ENCODE measurements at regions not wholly inside any gene's neighbourhood (a gene's known extent, or its start where the extent isn't known, plus 50 kb on each side); places are given as distances from the start of the nearest gene placed in this dataset.
"Not testable (repeated sequence)": the region's sequence is repeated elsewhere in the genome, so short reads cannot be mapped to it uniquely, and the experiment has no call there.

DNA sequence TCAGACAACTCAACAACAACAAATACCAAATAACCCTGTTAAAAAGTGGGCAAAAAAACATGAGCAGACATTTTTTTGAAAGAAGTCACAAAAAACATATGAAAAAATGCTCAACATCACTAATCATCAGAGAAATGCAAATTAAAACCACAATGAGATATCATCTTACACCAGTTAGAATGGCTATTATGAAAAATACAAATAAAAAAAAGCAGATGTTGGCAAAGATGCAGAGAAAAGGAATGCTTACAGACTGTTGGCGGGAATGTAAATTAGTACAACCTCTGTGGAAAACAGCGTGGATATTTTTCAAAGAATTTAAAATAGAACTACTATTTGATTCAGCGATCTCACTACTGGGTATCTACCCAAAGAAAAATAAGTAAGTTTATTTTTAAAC, 114.0 kb downstream of the SLC38A4 start:
- no peak for DNase-seq (ENCODE audit: extremely low read depth in 1 of 11, low read depth in 9 of 11, low spot score in 4 of 11)

DNA sequence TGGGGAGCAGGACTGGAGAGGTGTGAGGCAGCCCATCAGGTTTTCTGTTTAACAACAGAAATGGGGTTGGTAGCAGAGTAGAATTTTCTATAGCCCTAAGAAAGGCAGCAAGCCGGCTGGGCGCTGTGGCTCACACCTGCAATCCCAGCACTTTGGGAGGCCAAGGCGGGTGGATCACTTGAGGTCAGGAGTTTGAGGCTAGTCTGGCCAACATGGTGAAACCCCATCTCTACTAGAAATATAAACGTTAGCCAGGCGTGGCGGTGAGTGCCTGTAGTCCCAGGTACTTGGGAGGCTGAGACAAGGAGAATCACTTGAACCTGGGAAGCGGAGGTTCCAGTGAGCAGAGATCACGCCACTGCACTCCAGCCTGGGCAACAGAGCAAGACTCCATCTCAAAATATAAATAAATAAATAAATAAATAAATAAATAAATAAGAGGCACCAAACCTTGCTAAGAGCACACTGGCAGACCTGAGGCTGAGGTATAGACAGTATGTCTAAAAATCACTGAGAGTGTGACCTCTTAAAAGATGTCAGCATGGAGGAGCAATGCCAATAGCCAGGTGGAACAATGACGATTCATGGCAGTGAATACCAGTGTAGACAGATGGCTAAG, 115.6 kb downstream of the SLC38A4 start:
- DNase-seq (ENCODE audit: extremely low read depth in 1 of 11, low read depth in 9 of 11, low spot score in 4 of 11), result no peak

DNA sequence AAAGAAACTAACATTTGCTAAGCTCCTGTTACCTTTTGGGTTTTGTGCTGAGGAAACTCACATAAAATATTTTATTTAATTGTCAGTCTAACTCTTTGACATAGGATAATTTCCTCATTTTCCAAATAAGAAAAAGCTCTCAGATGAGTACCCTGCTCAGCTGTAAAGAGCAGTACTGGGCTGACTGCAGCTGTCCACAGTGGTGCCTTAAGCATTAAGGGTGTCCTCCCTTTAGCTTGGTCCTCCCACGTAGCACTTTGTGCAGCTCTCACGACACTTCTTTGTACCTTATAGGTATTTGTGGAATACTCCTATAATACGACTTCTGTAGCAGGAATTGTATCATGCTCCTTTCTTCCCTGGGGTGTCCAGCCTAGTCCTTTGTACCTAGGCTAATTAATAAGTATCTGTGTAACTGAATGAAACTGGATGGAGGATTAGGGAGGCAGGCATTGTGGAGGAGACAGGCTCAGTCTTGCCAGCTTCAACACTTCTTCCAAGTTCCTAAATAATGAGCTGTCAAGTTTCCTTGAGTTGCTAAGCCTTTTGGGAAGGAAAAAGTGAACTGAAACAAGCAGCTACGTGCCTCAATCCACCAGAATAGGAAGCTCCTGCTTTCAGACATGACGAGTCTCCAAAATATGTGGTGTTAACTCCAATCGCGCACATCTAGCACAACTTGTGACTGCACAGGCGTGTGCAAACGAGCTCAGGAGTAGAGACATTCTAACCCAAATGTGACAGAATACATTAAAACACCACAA, 123.0 kb downstream of the SLC38A4 start:
- no peak for DNase-seq (ENCODE audit: extremely low read depth in 1 of 11, low read depth in 9 of 11, low spot score in 4 of 11)

DNA sequence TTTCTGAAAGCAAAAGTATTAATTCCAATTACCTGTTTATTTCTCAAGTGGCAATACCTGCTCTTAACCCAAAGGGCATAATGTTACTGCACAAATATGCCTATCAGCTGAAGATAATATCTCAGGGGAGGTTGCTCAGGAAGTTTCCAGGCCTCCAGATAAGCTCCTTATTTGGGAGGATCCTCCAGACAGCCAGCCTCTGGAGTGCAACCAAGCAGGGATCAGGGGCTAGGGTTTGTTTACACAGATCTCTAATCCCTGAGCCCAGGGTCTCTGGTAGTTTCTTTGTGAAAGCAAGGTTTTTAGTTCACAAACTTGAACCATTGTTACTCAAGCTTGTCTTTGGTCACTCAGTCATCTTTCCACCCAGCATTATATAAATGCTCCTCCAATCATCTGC, 124.4 kb downstream of the SLC38A4 start:
- no peak for DNase-seq (ENCODE audit: extremely low read depth in 1 of 11, low read depth in 9 of 11, low spot score in 4 of 11)

DNA sequence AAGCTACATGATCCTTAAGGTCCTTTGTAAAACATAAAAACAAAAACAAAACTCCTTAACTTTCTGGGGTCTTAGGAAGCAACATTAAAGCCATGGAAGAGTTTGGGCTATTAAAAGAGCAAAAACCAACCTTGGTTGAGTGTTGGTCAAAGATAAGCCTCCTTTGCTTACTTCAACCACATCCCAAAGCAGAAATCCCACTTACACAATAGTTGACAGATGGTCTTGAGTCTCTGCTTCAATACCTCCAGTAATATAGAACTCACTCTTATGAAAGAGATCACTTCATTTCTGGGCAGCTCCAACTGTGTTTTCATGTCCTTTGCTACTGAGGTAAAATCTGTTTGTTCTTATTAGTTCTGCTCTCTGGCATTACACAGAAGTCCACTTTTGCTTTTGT, 125.8 kb downstream of the SLC38A4 start:
- DNase-seq (ENCODE audit: extremely low read depth in 1 of 11, low read depth in 9 of 11, low spot score in 4 of 11), result no peak

DNA sequence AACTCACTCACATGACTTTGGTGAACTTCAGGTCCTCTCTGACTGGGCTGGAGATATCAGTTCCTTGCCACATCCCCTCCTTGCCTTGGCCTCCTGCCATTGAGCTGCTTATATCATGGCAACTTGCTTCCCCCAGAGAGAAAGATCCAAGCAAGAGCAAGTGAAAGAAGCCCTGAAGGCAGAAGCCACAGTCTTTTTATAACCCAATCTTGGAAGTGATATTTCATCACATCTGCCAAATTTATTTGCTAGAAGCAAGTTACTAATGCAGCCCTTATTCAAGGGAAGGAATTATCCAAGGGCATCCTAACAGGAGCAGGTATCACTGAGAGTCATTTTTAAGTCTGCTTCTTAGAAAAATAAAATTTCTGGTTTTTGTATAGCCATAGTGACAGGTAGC, 127.8 kb downstream of the SLC38A4 start:
- no peak for DNase-seq (ENCODE audit: extremely low read depth in 1 of 11, low read depth in 9 of 11, low spot score in 4 of 11)

DNA sequence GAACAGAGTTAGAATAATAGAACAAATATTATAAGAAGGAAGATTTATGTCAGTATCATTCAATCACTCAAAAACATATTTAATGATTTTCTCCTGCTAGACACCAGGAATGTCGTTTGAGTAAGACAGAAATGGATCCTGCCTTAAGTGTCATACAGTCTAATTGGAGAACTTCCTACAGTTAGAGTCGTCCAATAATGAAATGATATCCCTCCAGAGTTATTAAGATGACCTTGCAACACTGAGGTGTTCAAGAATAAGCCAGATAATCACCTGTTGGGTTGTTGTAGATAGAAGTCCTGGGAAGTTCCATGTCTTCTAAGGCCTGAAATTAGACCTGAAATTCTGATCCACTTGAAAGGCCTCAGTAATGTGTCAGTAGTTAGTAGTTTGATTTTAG, 132.3 kb downstream of the SLC38A4 start:
- DNase-seq (ENCODE audit: extremely low read depth in 1 of 11, low read depth in 9 of 11, low spot score in 4 of 11), result no peak

DNA sequence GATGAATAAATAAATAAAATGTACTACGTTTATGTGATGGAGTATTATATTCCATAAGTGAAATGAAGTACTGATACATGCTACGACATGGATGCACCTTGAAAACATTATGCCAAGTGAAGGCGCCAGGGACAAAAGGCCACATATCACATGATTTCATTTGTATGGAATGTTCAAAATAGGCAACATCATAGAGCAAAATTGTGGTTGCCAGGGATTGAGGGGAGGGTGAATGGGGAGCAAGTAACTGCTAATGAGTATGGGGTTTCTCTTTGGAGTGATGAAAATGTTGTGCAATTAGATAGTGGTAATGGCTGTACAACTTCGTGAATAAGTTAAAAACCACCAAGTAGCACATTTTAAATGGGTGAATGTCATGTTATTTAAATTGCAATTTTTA, 132.8 kb downstream of the SLC38A4 start:
- no peak for DNase-seq (ENCODE audit: extremely low read depth in 1 of 11, low read depth in 9 of 11, low spot score in 4 of 11)

DNA sequence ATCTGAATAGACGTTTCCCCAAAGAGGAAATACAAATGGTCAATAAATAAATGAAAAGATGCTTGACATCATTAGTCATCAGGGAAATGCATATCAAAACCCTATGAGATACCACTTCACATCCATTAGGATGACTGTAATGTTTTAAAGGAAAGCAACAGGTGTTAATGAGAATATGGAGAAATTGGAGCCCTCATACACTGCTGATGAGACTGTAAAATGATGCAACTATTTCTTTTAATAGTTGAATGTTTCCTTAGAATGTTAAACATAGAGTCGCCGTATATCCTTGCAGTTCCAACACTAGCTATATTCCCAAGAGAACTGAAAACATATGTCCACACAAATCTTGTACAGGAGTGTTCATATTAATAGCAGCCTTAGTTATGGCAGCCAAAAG, 133.2 kb downstream of the SLC38A4 start:
- DNase-seq (ENCODE audit: extremely low read depth in 1 of 11, low read depth in 9 of 11, low spot score in 4 of 11), result no peak

DNA sequence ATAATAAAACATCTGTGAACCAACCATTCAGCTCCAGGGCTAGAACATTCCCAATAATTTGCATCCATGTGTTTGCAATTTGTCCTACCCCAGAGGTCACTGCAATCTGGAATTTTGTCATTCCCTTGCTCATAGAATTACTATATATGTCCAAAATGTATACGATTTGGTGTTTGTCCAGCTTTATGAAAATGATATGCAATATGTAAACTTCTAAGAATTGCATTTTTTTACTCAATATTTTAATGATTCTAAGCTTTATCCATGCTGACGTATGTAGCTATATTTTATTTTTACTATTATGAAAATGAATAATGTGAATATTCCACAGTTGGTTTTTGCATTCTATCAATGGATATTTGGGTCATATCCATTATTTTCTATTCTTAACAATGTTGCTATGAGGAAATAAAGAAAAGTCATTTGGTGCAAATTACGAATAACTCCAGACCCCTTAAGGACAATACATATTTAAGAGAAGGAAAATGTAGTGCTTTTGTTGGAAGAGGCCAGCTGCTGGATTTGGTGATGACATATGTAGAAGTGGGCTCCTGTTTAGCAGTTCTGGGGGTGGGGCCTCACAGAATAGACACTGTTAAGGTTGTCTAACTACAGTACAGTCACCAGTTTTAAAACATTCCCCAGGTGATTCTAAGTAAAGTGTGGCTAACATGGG, 139.4 kb downstream of the SLC38A4 start:
- no peak for DNase-seq (ENCODE audit: extremely low read depth in 1 of 11, low read depth in 9 of 11, low spot score in 4 of 11)

DNA sequence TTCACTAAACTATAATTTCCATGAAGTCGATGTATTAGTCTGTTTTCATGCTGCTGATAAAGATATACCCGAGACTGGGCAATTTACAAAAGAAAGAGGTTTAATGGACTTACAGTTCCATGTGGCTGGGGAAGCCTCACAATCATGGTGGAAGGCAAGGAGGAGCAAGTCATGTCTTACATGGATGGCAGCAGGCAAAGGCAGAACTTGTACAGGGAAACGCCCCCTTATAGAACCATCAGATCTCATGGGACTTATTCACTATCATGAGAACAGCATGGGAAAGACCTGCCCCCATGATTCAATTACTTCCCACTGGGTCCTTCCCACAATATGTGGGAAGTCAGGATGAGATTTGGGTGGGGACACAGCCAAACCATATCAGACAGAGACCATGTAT, 141.6 kb downstream of the SLC38A4 start:
- not testable (repeated sequence) for DNase-seq (ENCODE audit: extremely low read depth in 1 of 11, low read depth in 9 of 11, low spot score in 4 of 11)

DNA sequence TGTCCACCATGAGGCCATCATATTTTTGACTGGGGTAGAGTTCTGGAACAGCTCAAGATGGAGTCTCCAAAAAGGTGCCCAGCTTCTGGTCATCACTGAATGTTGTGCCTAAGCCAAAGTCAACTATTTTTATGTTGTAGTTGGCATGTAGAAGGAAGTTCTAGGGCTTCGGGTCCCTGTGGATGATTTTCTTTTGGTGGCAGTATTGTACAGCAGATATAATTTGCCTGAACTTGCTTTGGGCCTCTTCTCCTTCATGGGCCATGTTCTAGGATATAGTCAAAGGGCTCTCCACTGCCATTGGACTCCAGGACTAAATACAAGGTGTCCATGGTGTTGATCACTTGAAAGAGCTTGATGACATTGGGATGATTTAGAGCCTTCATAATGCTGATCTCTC, 143.6 kb downstream of the SLC38A4 start:
- DNase-seq (ENCODE audit: extremely low read depth in 1 of 11, low read depth in 9 of 11, low spot score in 4 of 11), result no peak

DNA sequence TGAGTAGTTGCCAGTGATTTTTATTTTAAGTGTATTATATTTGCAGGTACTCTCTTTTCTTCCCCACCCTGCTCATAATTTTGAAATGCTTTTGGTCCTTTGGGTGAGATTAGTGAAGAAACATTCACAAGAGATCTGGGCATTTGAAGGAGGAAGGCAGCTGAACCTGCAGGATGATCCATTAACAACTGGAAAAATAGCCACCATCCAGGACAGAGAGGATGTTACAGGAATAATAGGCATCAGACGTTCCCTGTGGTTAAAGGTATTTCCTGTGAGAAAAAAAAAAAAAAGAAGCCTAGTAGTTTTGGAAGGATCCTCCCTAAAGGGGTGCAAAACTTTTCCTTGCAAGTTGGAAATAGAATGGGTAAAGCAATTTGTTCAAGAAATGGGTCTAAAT, 145.3 kb downstream of the SLC38A4 start:
- DNase-seq (ENCODE audit: extremely low read depth in 1 of 11, low read depth in 9 of 11, low spot score in 4 of 11), result no peak

DNA sequence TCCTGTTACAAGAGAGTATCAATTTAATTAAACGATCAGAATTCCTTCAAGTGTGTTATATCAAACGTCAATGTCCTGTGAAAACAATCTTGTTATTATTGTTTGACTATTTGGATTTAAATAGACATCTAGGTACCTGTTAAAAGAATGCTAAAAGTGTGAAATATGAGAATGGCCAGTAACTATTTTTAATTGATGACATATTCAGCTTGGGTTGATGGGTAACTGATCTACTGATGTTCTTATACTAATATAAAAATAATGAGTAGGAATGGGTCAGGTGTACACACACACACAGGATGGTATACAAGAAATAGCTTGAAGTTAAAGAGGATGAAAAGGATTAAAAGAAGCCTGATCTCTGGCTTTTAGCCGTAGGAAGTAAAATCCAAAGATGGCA, 146.0 kb downstream of the SLC38A4 start:
- DNase-seq (ENCODE audit: extremely low read depth in 1 of 11, low read depth in 9 of 11, low spot score in 4 of 11), result no peak

DNA sequence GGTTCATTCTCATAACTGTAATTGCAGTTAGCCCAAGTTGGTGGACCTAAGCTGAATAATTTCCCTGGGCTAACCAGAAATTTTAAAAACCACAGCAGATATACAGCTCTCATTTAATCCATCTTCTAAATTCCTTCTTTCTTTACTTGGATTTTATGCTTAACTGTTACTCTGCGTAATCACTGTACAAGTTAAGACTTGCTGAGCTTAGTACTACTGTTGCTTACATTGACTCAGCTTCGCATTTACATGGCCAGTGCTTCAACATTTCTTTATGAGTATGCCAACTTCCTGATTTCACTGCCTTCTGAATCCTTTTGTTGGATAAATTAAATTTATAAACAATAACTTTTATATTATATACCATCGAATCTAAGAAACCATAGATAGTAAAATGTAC, 147.4 kb downstream of the SLC38A4 start:
- no peak for DNase-seq (ENCODE audit: extremely low read depth in 1 of 11, low read depth in 9 of 11, low spot score in 4 of 11)

DNA sequence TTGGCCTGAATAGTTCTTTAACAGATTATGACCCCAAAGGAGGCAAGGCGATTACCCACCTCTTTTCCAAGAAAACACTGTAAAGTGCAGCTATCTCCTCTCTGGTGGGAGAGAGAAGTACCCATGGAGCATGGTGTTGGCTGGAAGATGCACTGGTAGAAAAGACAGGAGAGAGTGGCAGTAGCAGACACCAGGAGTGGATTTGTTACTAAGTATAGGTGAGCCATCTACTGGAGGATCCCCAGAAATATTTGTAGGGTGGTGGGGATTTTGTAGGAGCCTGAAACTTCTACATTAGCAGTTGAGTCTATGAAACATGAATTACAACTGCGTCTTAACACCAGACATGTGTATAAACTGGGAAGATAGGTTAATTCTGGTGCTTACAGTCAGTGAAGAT, 148.0 kb downstream of the SLC38A4 start:
- DNase-seq (ENCODE audit: extremely low read depth in 1 of 11, low read depth in 9 of 11, low spot score in 4 of 11), result no peak

DNA sequence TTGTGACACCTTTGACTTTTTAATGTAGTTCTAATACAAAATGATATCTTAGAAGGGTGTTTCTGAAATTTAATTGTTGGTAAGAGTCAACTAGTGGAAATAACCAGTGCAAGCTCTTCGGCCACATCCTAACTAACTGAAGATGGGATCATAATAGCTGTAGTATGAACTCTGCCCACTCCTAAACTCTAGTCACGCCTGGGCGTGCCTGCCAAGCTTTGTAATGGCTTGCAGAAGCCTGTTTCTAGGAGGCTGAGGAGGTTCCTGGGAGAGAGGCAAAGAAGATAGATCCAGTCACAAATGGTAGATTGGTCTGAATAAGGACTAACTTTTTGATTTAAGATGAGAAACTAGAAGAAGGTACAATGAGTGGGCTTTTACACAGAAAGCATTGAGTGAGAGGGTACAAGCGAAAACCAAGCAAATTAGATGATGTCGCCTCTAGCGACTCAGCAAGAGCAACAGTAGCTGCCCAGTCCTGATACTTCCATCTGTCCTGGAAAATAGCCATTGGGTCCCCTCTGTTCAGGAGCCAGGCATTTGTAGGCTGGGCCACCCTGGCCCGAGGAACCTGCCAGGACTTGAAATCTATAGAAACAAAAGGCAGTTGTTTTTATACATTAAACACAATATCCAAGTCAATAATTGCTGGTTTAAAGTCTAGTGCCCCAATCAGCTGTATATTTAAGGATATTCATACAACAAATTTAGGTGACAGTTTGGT, 148.8 kb downstream of the SLC38A4 start:
- DNase-seq (ENCODE audit: extremely low read depth in 1 of 11, low read depth in 9 of 11, low spot score in 4 of 11), result no peak

DNA sequence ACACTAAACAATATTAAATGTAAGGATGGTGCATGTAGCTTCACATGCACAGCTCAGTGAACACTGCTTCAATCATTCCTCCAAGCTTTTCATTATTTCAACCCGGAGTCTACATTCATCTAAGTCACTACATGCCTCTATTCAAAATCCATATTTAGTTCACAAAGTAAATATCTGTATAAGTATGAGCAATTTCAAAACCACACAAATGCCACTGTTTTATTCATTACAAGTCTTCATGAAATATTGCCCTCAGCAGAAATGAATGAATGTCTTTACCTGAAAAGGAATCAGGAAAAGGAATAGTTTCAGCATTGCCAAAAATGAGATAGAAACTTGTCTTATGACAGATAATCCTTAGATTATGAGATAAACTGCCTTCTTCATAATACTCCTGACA, 149.4 kb downstream of the SLC38A4 start:
- no peak for DNase-seq (ENCODE audit: extremely low read depth in 1 of 11, low read depth in 9 of 11, low spot score in 4 of 11)

DNA sequence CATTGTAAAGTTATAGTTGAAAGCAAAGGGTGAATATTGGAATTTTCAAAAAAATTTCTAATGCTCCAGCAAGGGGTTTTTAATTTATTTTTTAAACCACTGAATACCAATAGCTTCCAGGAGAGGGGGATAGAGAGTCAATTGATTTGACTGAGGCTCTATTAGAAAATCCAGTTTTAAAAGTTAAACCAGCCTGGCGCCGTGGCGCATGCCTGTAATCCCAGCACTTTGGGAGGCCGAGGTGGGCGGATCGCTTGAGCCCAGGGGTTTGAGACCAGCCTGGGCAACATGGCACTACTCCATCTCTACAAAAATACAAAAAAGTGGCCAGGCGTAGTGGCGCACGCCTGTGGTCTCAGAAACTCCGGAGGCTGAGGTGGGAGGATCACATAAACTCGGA, 150.1 kb downstream of the SLC38A4 start:
- DNase-seq (ENCODE audit: extremely low read depth in 1 of 11, low read depth in 9 of 11, low spot score in 4 of 11), result peak in 6 of 11 donors; percentile 20 to 42 (median 34)

DNA sequence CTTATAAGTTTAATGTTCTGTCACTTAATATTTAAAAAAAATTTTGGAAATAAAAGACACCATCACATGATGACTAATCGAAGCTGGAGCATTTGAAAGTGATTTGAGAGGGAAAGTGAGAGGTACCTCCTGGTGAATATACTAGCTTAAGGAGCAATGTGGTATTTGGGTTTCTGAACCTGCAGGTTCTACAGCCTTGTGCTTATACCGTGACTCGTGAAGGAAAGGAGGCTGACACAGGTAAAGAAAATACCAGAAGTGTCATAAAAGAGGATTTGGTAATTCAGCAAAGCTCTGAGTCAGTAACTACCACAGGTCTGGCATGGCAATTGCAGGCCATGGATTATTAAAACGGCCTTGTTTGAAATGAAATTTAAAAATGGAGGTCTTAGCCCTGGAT, 151.0 kb downstream of the SLC38A4 start:
- DNase-seq (ENCODE audit: extremely low read depth in 1 of 11, low read depth in 9 of 11, low spot score in 4 of 11), result no peak
